DOHH2 (cell line): ENCODE measurements at regions not wholly inside any gene's neighbourhood (a gene's known extent, or its start where the extent isn't known, plus 50 kb on each side); places are given as distances from the start of the nearest gene placed in this dataset.

Source experiments
- EZH2phosphoT487 ChIP-seq: fragments of 200-600 bp; sonication (generic); IDR thresholded peaks from 2 replicates; pipeline ENCODE4 v1.6.1; 2017; ENCODE audit warnings: borderline replicate concordance, mild to moderate bottlenecking, antibody characterized with exemption, low read length, moderate library complexity, mixed read lengths
- TF ChIP-seq, protein P1 (sequence below): fragments of 200-600 bp; sonication (generic); IDR thresholded peaks from one replicate; pipeline ENCODE4 v1.5.1; 2014; ENCODE audit warnings: antibody characterized with exemption, mild to moderate bottlenecking, low read depth, low read length; ENCODE audit not compliant: poor library complexity, severe bottlenecking

GRCh38 chr15:62417439-62417838 is 252.4 kb upstream of the C2CD4B start:
- TF ChIP-seq, protein P1, sequence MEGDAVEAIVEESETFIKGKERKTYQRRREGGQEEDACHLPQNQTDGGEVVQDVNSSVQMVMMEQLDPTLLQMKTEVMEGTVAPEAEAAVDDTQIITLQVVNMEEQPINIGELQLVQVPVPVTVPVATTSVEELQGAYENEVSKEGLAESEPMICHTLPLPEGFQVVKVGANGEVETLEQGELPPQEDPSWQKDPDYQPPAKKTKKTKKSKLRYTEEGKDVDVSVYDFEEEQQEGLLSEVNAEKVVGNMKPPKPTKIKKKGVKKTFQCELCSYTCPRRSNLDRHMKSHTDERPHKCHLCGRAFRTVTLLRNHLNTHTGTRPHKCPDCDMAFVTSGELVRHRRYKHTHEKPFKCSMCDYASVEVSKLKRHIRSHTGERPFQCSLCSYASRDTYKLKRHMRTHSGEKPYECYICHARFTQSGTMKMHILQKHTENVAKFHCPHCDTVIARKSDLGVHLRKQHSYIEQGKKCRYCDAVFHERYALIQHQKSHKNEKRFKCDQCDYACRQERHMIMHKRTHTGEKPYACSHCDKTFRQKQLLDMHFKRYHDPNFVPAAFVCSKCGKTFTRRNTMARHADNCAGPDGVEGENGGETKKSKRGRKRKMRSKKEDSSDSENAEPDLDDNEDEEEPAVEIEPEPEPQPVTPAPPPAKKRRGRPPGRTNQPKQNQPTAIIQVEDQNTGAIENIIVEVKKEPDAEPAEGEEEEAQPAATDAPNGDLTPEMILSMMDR, result no peak
- TF ChIP-seq EZH2phosphoT487, result no peak
